DMS153 treated with DMSO at 0.1 percent for 48 hours (cell line): ENCODE measurements at regions not wholly inside any gene's neighbourhood (a gene's known extent, or its start where the extent isn't known, plus 50 kb on each side); places are given as distances from the start of the nearest gene placed in this dataset.

Source experiments
- DNase-seq: peaks from one replicate; lab custom pipeline; 2025; ENCODE audit not compliant: unreplicated experiment; lab: John Stamatoyannopoulos, UW

DNA sequence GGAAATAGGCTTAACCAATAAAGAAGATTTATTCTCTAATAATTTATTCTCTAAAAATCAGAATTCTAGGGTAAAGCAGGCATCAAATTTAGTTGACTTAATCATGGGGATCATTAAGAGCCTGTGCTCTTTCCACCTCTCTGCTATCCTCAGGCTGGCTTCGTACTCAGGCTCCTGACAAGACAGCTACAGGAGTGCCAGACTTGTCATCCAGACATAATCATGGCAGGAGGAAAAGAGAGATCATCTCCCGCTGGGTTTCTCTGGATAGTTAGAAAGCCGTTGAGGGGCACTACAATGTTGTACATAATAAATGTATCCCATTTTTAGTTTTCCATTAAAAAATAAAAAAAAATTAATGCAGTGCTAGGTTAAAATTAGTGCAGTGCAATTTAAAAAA, 171.9 kb downstream of the SEC61B start:
- DNase-seq: no peak

DNA sequence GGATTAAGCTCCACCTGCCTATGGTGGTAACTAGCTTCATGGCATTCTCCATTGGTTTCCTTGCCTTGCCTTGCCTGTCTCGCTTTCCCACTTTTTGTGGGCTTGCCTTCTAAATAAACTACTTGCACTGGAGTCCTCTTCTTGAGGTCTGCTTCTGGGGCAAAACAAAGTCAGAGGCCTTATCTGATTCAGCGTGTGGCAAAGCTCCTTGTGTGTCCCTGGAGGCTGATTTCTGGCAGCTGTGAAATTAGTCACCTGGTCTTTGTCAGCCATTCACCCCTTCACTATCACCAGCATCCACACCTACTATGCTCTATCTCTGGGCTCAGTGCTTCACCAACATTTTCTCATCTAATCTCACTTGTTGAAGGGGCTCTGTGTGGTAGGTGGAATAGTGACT, 176.2 kb downstream of the SEC61B start:
- DNase-seq: no peak

DNA sequence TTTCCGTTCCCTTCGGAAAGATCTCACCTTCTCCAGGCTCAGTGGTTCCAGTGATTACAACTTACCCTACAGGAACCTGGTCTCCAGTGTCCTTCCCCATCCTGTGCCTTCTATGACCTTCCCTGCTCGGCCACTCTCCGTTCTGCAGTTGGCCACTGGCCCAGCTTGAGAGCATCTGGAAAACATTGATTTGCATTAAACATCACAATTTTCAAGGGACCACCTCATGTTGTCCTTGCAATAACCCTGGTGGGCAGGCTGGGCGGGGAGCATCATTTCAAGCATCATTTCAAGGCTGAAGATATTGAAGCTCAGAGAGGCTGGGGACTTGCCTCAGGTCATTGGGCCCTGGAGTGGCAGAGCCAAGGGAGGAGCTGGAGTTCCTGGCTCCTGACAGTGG, 177.4 kb downstream of the SEC61B start:
- DNase-seq: no peak

DNA sequence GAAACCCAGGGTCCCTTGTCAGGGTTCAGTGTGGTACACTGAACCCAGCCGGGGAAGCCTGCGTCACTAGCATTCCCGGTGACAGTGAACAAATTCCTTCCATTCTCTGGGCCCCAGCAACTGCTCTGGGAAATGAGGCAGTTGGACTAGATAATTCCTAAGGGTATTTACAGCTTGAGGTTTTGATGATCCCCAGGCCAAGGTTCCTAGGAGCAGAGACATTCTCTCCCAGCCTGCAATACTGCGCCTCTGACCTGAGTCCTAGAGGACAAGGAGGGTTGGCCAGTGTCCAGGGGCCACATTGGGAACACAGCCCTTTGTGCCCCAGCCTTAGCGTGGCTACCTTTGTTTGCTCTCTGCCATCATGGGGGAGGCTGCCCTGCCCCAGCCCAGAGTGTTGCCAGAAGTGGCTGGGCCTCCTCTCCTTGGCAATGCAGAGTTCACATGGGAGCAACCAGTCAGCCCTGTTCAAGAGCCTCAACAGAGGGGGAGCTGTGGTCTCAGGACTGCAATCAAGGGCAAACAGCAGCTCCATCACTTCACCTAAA, 178.2 kb downstream of the SEC61B start:
- no peak for DNase-seq

DNA sequence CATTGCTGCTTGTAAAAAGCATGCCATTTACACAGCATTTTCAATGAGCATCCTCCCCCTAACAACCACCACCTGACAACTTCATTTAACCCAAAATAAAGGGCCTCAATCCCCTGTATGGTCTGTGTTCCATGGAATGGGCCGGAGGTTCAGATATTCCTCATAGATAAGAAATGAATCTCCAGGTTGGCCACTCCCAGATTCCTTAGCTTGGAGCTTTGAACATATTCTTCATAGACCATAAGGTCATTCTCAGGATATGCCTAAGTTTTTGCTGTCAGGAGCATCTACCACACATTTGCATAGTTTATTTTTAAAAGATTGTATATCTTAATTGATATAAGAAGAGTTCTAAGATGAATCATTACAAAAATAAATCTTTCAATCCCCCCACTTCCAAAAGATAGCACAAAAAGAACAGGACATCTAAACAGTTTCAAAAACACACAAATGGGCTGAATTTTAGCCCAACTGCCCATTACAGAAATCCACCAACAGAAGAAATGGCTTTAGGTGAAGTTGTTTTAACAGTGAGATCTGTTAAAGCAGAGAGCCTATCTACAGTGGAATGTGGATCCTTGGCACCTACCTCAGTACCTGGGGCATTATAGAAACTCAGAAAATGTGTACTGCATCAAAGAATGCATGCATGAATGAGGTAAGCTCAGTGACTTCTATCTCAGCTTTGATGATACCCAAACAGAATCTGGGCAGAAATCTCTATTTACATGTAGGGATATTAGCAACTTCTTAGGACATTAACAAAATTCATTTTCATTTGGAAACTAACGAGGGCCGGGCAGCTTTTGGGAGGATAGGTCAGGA, 179.8 kb downstream of the SEC61B start:
- DNase-seq: no peak

DNA sequence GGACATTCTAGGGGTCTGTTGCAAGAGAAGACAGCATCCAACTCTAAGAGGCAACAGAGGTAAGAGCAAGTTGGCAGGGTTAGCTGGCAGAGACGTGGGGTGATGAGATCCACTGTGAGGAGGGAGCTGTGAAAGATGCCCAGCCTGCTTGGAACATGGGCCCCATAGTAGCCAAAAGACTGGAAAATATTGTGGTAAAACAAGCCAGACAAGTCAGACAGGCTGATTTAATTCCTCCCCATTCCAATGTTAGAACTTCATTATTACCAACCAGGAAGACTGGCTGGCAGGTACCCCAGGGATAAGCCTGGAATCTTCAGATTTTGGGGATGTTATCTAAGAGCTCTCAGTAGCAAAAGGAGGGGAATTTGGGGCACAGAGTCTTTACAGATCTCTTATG, 181.3 kb downstream of the SEC61B start:
- DNase-seq: no peak

DNA sequence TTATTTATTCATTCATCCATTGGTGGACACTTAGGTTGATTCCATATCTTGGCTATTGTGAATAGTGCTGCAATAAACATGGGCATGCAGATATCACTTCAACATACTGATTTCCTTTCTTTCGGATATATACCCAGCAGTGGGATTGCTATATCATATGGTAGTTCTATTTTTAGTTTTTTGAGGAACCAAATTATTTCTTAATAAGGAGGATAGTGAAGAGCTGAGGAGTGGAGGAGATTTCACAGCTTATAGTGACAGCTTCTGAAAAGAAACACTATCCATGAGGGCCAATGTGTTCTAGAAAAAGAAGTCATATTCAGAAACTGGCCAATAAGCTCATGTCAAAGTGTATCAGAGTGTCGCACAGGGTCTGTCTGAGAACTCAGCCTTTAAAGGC, 183.3 kb downstream of the SEC61B start:
- no peak for DNase-seq

DNA sequence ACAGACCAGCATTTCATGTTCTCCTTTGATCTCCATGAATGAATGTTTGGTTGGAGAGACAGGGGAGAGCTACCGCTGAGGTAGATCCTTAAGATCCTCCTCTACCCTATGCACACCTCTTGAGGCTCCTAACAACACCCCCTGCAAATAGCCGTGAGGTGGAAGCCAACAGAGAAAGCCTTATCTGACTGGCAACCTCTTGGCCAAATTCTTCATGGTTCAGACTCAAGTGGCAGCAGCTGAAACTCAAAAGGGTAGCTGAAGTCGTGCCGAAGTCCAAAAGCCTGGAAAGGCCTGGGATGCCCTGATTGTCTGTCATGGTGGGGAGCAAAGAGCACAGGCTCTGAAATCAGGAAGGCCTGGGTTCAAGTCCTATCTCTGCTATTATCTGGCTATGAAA, 184.9 kb downstream of the SEC61B start:
- DNase-seq: no peak

DNA sequence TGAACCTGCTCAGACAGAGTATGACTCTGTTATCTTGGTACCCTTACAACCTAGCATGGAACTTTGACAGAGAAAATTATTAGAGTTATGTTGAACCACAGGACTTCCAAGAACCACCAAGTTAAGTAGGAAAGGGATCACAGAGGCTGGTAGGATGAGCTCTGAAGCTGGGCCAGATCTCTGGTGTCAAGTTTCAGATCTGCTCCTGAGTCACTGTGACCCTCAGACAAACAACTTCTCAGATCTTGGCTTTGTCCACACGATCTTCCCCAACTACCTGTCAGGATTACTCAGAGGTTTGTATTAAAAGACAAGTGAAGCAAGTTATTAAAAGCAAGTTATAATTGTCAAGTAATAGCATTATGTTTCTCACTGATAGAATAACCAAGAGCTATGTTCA, 189.0 kb downstream of the SEC61B start:
- no peak for DNase-seq

DNA sequence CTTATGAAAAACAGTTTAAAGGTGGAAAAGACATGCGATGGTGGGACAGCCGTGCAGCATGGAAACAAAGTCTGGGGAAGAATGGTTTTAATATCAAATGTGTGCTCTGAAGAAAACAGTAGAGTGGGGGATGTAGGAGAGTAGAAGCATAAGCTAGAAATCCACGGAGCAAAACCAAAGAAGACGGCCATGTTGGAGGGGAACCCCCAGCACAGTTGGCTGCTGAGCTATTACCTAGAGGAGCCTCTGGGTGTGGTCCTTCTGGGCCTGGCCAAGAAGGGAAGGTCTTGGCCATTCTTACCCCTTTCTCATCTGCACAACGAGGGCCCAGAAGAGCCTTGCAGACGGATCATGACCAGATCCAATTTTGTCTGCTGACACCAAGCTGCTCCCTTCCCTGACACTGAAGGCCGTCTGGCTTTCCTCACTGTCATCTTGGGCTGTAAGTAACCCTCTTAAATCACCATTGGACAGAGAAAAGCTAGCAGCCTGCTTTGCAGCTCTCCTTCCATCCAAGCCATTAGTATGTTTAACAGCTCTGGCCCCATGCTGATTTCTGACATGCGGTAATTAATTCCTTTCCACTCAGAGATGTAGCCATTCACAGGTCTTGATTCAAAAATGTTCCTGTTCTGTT, 189.5 kb downstream of the SEC61B start:
- no peak for DNase-seq

DNA sequence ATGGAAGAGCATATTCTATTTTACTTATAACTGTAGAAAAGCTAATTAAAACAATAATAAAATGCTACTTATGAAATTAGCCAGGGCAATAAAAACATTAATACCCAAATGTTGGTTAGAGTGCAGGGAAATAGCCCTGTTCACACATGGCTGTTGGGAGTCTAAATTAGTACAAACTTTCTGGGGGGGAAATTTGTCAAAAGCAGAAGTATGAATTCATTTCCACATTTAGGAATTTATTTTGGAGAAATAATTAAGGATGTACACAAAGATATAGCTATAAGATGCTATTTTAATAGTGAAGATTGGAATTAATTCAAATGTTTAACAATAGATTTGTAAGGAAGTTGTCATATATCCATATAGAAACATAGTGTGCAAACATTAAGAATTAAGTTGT, 190.5 kb downstream of the SEC61B start:
- no peak for DNase-seq

DNA sequence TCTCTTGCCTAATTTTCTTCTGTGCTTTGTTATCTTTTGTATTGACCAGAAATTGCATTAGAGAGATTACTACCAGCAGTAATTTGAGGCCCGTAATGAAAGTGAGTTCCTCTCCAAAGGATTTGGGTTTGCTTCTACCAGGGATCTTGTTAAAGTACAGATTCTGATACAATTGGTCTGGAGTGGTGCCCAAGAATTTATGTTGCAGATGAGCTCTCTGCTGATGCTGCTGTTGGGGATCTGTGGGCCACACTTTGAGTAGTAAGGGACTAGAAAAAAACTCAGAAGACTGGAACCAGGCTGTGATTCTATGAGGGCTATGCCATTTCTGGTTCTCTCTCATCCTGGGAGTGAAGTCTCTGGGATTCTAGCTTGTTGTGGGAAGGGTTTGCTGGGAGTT, 192.2 kb downstream of the SEC61B start:
- DNase-seq: no peak

DNA sequence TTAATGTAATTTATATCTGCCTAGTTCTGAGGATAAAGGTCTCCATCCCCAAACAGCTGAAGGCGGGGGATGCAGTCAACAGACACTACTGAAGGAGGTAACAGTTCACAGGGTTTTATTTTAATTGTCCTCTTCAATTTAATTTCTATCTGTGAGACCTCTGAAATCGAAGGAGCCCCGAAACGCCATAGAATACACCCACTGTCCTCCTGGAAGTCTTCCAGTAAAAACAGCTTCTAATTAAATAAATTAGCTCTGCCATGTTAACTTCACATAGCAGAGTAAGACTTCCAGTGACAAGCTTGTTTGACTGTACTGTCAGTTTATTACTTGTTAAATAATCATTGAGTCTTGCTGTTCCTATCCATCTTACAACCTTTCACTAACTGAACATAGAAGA, 193.5 kb downstream of the SEC61B start:
- DNase-seq: no peak

DNA sequence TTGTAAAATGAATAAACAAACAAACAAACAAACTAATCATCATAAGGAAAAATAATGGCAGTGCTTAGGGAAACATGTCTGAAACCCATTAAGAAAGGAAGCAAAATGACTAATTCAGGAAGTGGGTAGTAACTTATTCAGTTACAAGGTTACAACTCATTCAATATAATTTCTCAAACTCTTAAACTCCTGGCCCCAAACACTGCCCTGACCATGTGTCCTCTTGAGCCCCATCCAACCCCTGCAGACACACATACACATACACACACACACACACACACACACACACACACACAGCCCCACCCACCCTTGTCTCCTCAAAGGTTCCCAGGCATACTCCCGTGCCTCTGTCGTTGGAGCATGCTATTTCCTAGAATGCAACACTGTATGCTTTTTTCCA, 193.9 kb downstream of the SEC61B start:
- no peak for DNase-seq

DNA sequence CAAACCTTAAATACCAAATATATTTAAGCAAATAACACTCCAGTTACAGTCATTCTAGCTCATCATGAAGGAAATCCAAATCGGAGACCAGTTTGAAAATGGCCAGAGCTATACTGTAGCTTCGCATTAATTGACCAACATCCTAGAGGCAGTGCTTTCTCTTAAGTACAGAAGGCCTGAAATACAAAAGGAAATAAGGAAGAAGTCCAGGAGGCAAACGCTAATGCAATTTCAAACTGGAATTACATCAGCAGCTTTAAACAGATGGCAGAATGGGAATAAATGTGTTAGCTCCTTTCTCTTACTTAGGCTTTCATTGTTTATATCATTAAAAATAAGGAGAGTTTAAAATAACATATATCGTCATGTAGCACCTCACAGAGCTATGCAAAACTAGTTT, 197.0 kb downstream of the SEC61B start:
- no peak for DNase-seq

DNA sequence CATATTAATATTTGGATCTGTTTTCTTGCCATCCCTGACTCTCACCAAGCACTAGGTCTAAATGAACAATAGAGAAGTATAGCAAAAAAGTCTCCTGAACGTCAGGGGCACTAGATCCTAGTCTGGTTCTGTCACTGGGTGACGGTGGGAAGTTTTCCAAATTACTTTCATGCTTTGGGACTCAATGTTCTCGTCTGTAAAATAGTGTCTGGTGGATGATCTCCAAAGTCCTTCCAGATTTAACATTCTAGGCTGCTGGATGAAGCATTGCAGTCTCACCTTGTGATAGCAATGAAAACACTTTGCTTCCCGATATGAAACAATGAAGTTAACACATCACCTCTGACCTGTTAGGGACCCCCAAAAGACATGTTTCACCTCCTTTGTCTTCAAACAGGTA, 199.3 kb downstream of the SEC61B start:
- DNase-seq: no peak

DNA sequence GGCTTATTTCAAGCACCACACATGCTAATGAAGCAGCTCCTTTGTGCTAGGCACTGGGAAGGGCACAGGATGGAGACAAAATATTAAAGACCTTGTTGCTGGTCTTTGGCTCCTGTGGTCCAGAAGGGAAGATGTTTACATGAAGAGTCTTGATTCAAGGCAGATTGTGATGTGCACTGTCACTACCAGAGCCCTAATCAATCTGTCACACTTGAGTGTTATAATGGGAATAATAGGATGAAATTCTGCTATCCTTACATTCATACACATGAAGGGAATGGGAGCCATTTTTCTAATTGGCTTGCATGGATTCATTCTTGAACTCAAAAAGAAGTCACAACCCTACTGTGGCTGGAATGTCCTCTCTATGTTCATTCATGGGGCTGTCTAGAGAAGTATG, 203.0 kb downstream of the SEC61B start:
- DNase-seq: no peak

DNA sequence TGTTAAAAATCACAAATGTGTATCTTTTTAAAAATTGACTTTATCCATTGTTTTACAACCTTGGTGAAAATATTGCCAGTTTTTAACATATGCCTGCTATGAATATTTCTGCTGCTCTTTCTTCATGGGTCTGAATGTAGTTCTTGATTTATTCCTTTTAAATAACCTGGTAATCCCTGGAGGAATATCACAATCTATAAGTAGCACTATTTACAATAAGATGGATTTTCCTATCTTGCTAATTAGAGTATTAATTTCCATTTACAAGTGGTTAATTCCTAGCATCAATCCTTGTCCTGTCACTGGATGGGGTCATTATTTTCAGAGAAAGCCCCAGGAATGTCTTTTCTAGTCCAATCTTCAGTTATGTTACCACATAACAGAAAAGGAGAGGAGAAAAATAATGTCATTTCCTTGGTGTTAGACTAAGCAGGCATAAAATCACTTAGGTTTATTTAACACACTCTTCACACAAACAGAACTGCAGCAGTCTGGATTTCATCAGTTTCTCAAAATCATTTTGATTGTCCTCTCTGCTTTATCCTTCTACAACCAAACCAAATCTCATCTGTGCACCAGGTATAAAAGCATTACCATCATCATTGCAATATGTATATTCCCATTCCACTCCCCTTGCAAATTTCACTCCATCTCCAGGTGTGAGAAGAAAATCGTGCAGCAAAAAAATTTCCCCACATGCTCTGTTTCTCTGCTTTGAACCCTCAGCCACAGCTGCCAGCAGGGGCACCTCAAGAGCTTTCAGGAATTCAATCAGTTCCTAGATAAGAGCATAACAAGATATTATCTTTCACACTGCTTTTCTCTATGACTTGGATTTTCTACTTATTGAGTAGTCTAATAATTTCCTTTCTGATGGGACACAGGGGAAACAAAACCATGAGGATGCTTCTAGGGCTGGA, 204.1 kb downstream of the SEC61B start:
- no peak for DNase-seq

DNA sequence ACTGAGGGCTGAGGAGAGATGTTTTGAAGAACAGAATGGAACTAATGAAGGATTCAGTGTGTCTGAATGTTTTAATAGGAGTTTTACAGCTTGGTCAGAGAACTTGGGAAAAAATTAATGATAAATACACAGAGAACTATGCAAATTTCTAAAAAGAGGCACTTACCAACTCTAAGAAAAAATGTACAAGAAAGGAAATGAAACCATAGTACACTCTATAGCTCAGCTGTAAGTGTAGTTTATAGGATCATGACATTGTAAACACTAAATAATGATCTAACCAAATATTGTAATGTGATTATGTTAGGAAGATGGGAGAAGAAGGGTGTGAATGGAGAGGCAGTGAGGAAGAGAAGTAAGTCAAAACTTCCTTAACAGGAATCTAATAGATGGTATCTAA, 205.2 kb downstream of the SEC61B start:
- DNase-seq: no peak

DNA sequence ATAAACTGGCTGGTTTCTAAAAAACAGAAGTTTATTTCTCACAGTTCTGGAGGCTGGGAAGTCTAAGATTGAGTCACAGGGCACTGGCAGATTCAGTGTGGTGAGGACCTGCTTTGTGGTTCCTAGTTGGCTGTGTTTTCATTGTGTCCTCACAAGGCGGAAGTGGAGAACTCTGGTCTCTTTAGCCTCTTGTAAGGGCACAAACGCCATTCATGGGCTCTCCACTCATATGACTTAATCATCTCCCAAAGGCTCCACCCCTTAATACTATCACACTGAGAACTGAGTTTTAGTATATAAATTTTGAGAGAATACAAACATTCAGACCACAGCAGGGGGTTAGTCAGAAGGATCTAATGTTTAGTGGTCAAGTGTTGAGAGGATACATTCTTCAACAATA, 208.2 kb downstream of the SEC61B start:
- no peak for DNase-seq

DNA sequence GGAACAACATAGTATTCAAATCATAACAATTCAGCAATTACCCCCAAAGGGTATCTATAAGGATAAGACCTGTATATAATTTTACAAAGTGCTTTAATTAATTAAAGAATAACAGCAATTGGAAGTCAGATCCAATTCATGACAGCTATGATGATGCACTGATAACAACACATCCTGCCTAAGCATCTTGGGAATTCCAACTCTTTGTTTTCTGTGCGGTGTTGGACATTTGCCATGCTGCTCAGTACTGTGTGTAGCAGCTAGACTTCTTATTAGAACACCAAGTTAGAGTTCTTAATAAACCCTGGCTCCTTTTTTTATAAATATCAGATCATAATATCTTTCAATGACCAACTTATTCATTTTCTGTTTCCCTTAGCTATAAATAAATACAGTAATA, 209.0 kb downstream of the SEC61B start:
- DNase-seq: no peak

DNA sequence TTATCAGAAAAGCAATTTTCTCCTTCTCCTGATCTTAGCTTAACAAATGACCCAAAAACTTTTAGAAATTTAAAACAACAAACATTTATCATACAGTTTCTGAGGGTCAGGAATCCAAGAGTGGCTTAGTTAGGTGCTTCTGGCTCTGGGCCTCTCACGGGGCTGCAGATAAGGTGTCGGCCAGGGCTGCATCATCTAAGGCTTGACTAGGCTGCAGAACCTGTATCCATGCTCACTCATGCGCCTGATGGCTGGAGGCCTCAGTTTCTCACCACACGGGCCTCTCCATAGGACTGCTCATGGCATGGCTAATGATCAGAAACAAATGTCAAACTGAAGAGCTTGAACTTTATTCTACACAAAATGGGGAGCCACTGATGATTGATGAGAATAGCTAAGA, 210.0 kb downstream of the SEC61B start:
- no peak for DNase-seq
